HG03196 (cell line): ENCODE measurements at regions not wholly inside any gene's neighbourhood (a gene's known extent, or its start where the extent isn't known, plus 50 kb on each side); places are given as distances from the start of the nearest gene placed in this dataset.

Source experiments
- ATAC-seq: cut with Tn5 transposase; IDR thresholded peaks from one replicate; pipeline ENCODE4 v1.9.1; 2021; ENCODE audit not compliant: unreplicated experiment

GRCh38 chr3:194987571-194988494 lies 283.1 kb downstream of the XXYLT1 start:
- no peak for ATAC-seq

- no peak for ATAC-seq
Measured at GRCh38 chr3:194988495-194989165, 282.3 kb downstream of the XXYLT1 start.

GRCh38 chr3:194989241-194989640 lies 281.7 kb downstream of the XXYLT1 start:
- ATAC-seq = no peak

- ATAC-seq = no peak
Measured at GRCh38 chr3:194990454-194991337, 280.3 kb downstream of the XXYLT1 start.

GRCh38 chr3:194991338-194991654 lies 279.7 kb downstream of the XXYLT1 start:
- no peak for ATAC-seq

- ATAC-seq = no peak
Measured at GRCh38 chr3:194993896-194994295, 277.1 kb downstream of the XXYLT1 start.

- ATAC-seq = no peak
Measured at GRCh38 chr3:194994551-194994981, 276.4 kb downstream of the XXYLT1 start.

GRCh38 chr3:194995334-194995733 lies 275.6 kb downstream of the XXYLT1 start:
- ATAC-seq = no peak

- no peak for ATAC-seq
Measured at GRCh38 chr3:194995922-194996321, 275.0 kb downstream of the XXYLT1 start.

- no peak for ATAC-seq
Measured at GRCh38 chr3:194996746-194997145, 274.2 kb downstream of the XXYLT1 start.

- ATAC-seq = no peak
Measured at GRCh38 chr3:194998417-194998816, 272.5 kb downstream of the XXYLT1 start.

GRCh38 chr3:194998948-194999347 lies 272.0 kb downstream of the XXYLT1 start:
- no peak for ATAC-seq

- no peak for ATAC-seq
Measured at GRCh38 chr3:194999491-194999890, 271.5 kb downstream of the XXYLT1 start.

- ATAC-seq = no peak
Measured at GRCh38 chr3:195001261-195001660, 269.7 kb downstream of the XXYLT1 start.

GRCh38 chr3:195001961-195002861 lies 268.7 kb downstream of the XXYLT1 start:
- peak; percentile 63 for ATAC-seq

GRCh38 chr3:195003006-195003892 lies 267.7 kb downstream of the XXYLT1 start:
- no peak for ATAC-seq

- no peak for ATAC-seq
Measured at GRCh38 chr3:195003893-195004289, 267.1 kb downstream of the XXYLT1 start.

GRCh38 chr3:195004512-195005250 lies 266.3 kb downstream of the XXYLT1 start:
- no peak for ATAC-seq

- no peak for ATAC-seq
Measured at GRCh38 chr3:195005251-195005620, 265.7 kb downstream of the XXYLT1 start.
